Pancreas (tissue), 10 donors: ENCODE measurements at regions not wholly inside any gene's neighbourhood (a gene's known extent, or its start where the extent isn't known, plus 50 kb on each side); places are given as distances from the start of the nearest gene placed in this dataset.

Experiments
- ATAC-seq, 4 donors: fragments of 200-7000 bp; cut with Tn5 transposase; one replicate each; pipeline versions ENCODE4 v1.8.0 to v1.9.1; 2020; ENCODE audit warnings: mild to moderate bottlenecking in 4 of 4, moderate library complexity in 4 of 4
- DNase-seq, 6 donors: peaks; one replicate each; pipeline ENCODE4 v3.0.0-alpha.2; 2020
- FAIRE-seq: peaks from 2 replicates; lab custom pipeline; 2012; peaks lifted over from hg19 to GRCh38; lab: Jason Lieb, UNC
- H3K27ac ChIP-seq, 4 donors: fragments of 200-600 bp; sonication (generic); 1 replicate in 3 of 4; 2 replicates in 1 of 4; pipeline versions ENCODE4 v1.5.0 to v1.8.0; 2020
- H3K27me3 ChIP-seq, 4 donors: fragments of 200-600 bp; one replicate each; pipeline ENCODE4 v1.8.0; 2021
- H3K36me3 ChIP-seq, 3 donors: fragments of 200-600 bp; sonication (generic) in 1 of 3; one replicate each; pipeline versions ENCODE4 v1.5.0 to v1.8.0; 2020 to 2021
- H3K4me1 ChIP-seq, 3 donors: fragments of 200-600 bp; one replicate each; pipeline ENCODE4 v1.8.0; 2021
- H3K4me3 ChIP-seq, 4 donors: fragments of 200-600 bp; sonication (generic) in 2 of 4; one replicate each; pipeline versions ENCODE4 v1.5.0 to v1.8.0; 2020 to 2021
- H3K9me3 ChIP-seq, 4 donors: fragments of 200-600 bp; one replicate each; pipeline ENCODE4 v1.8.0; 2021
- WGBS, 2 donors: extraction: QIAGEN DNeasy Blood & Tissue Kit; methylation state at CpG; one replicate each; pipeline ENCODE4 v1.1.7; 2013; 5-methylcytosine and 5-hydroxymethylcytosine counted together
- intact Hi-C, 3 donors: fragments of 100-400 bp; cut with DNase I; formaldehyde crosslinking; loops; one replicate each; pipeline versions ENCODE4 v1.11.1 to v1.14.2; 2022
- TF ChIP-seq, protein P1 (sequence below), 4 donors: fragments of 200-600 bp; sonication (generic) in 3 of 4; IDR thresholded peaks; one replicate each; pipeline versions ENCODE4 v1.5.0 to v1.8.0; 2021; ENCODE audit warnings: antibody characterized with exemption in 4 of 4
- donor health status: healthy with polysubstance abuse.
- donor health status: DM: no; HTN: no; CAD: no; lungs with moderate emphysema.
- donor health status: DM: no; HTN: no; CAD: no.
- donor health status: control.
- donor health status: control.
- donor health status: Bipolar disorder and iron deficiency.
- donor health status: DM: yes; HTN: yes; CAD: no.
- donor health status: DM: no; HTN: no; CAD: no.
- donor health status: DM: no; HTN: no; CAD: no.
- donor health status: DM: yes; HTN: yes; CAD: no.

DNA sequence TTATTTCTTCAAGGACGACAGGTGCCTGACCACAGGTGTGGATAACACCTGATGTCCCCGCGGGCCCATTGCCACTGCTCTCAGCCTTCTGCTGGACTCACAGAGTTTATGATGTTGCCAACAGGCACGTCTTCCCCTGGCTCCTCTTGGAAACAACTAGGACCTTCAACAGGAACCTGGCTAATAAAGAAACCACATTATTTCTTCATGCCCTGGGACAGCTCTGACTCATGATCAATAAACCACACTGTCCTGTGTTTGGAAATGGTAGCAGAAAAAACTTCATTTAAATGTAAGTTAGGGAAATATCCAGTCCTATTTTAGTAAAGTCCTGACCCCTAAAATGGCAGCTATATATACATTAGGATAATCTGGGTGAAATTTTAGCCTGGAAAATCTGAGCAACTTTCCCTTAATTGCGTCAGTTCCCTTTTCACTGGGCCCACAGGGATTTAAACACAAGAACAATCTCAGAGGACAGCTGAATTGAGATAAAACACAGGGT lies 158.9 kb downstream of the VAPA start:
- Histone ChIP-seq H3K4me1 (peaks cover 0 to 7% (median 0%) of the 10 kb centered on the region in 3 donors), H3K9me3 (no peaks in the 10 kb centered on the region), H3K27me3 (no peaks in the 10 kb centered on the region), H3K36me3 (no peaks in the 10 kb centered on the region), H3K4me3 (no peak overlapping the region), H3K27ac (no peak overlapping the region)
- intact Hi-C loops = no loop called here
- 47 to 51% methylated on average over 5 of the region's 5 CpGs for WGBS, 2 donors
- DNase-seq (no peak), ATAC-seq (peak in 3 of 4 donors; percentile 21 to 52 (median 47)), FAIRE-seq (no peak)
- TF ChIP-seq, protein P1, sequence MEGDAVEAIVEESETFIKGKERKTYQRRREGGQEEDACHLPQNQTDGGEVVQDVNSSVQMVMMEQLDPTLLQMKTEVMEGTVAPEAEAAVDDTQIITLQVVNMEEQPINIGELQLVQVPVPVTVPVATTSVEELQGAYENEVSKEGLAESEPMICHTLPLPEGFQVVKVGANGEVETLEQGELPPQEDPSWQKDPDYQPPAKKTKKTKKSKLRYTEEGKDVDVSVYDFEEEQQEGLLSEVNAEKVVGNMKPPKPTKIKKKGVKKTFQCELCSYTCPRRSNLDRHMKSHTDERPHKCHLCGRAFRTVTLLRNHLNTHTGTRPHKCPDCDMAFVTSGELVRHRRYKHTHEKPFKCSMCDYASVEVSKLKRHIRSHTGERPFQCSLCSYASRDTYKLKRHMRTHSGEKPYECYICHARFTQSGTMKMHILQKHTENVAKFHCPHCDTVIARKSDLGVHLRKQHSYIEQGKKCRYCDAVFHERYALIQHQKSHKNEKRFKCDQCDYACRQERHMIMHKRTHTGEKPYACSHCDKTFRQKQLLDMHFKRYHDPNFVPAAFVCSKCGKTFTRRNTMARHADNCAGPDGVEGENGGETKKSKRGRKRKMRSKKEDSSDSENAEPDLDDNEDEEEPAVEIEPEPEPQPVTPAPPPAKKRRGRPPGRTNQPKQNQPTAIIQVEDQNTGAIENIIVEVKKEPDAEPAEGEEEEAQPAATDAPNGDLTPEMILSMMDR (IDR thresholded peaks at IDR 0.05) = no peak

DNA sequence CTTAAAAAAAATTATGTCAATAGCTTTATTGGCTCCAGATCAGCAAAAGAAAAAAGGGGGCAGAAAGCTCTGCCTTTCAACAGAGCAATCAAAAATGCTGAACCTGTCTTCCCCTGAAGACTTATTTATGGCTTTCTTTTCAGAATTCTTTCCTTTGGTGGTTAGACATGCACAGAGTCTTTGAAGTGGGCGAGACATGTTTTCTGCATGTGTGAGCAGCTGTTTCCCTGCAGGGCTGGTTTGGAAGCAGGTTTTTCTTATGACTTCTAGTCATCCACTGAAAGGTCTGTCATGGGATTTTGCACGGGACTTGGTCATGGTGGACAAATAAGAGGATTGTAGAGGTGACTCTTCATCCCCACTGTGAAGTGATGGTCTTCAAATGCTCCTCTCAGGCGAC lies 160.3 kb downstream of the VAPA start:
- H3K36me3 ChIP-seq = no peaks in the 10 kb centered on the region
- DNase-seq (no peak), ATAC-seq (no peak), FAIRE-seq (no peak)
- no peak overlapping the region for H3K4me3 ChIP-seq
- H3K4me1 ChIP-seq = peaks cover 0 to 10% (median 5%) of the 10 kb centered on the region in 3 donors
- TF ChIP-seq, protein P1 (IDR thresholded peaks at IDR 0.05) = no peak
- H3K9me3 ChIP-seq = no peaks in the 10 kb centered on the region
- H3K27ac ChIP-seq = no peak overlapping the region
- intact Hi-C loops = no loop called here
- H3K27me3 ChIP-seq = no peaks in the 10 kb centered on the region
- 89 to 91% methylated on average over 3 of the region's 3 CpGs for WGBS, 2 donors

DNA sequence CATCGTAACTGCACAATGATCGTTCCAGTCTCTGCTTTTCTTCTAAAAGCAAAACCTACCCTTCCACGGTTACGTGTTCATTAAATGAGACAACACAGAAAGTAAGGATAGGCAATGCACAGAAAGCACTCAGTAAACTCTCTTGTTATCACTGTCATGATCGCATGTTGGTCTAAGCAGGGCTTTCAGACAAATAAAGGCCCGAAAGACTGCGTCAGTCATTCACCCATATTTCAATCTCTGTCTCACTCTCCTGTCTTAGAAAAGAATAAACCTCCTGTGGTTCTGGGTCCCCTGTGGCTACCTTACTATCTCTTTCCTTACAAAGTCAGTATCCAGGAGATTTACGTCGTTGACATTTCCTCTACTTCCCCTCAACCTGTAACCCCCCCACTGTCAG lies 160.9 kb downstream of the VAPA start:
- H3K36me3 ChIP-seq = no peaks in the 10 kb centered on the region
- H3K27me3 ChIP-seq = no peaks in the 10 kb centered on the region
- no peaks in the 10 kb centered on the region for H3K9me3 ChIP-seq
- FAIRE-seq (no peak), ATAC-seq (no peak), DNase-seq (no peak)
- intact Hi-C loops = no loop called here
- TF ChIP-seq, protein P1 (IDR thresholded peaks at IDR 0.05) = no peak
- WGBS, 2 donors = 87 to 90% methylated on average over 9 of the region's 9 CpGs
- H3K4me1 ChIP-seq = peaks cover 0 to 10% (median 5%) of the 10 kb centered on the region in 3 donors
- no peak overlapping the region for H3K27ac ChIP-seq
- H3K4me3 ChIP-seq = no peak overlapping the region

DNA sequence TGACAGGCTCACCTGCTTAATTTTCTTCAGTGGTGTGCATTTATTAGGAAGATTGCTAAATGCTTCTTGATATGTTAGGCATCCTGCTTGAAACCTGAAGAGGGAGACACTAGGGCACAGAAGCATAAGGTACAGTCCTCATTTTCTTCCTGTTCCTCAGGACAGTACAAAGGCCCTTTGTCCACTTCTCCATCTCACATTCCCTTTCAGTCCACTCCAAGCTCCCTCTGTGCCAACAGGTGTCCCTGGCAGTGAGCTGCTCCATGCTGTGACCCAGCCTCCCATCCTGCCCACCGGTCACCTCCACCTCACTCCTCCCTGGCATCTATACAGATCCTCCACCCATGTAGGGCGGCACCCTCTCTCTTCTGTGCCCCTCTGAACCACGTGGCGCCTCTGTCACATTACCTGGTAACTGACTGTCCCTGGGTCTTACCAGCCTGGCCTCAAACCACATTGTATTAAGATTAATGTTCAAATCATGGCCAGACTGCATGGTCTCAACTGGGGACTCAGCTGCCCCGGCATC lies 162.8 kb downstream of the VAPA start:
- TF ChIP-seq, protein P1 (IDR thresholded peaks at IDR 0.05) = no peak
- Histone ChIP-seq H3K36me3 (no peaks in the 10 kb centered on the region), H3K27ac (peak overlapping the region in 3 of 4 donors; percentile 31 to 58 (median 37)), H3K9me3 (no peaks in the 10 kb centered on the region), H3K4me3 (no peak overlapping the region), H3K4me1 (peaks cover 1 to 15% (median 7%) of the 10 kb centered on the region in 3 donors), H3K27me3 (no peaks in the 10 kb centered on the region)
- DNase-seq (peak in 3 of 6 donors; percentile 33 to 47 (median 38)), ATAC-seq (peak; percentile 57 to 81 (median 72)), FAIRE-seq (no peak)
- 70 to 77% methylated on average over 5 of the region's 5 CpGs for WGBS, 2 donors
- intact Hi-C loops = no loop called here

DNA sequence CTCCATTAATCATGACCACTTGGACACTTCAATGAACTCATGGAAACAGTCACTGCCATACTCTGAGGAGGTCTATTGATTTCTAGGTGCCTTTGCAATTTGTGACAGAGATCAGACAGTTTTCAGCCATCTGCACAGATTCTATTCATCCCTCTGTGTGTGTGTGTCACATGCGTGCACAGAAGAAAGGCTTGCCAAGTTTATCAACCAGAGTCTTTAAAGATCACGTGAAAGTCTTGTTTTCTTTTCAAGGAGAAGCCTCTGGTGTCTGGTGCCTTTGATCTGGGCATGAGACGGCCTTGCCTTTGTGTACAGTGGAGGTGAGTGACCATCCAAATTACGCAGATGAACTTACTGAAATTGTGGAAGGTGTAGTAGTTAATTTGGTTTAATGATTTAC lies 164.2 kb downstream of the VAPA start:
- FAIRE-seq = no peak
- WGBS, 2 donors = 30 to 40% methylated on average over 4 of the region's 4 CpGs
- TF ChIP-seq, protein P1 (IDR thresholded peaks at IDR 0.05) = no peak
- Histone ChIP-seq H3K36me3 (no peaks in the 10 kb centered on the region), H3K9me3 (no peaks in the 10 kb centered on the region), H3K27me3 (no peaks in the 10 kb centered on the region), H3K4me3 (no peak overlapping the region), H3K27ac (peak overlapping the region in 2 of 4 donors; percentile 37 to 58), H3K4me1 (peaks cover 7 to 12% (median 10%) of the 10 kb centered on the region in 3 donors)
- intact Hi-C loops = no loop called here
- DNase-seq = no peak
- ATAC-seq = peak in 3 of 4 donors; percentile 41 to 49 (median 41)
